BJ (cell line): ENCODE measurements at regions not wholly inside any gene's neighbourhood (a gene's known extent, or its start where the extent isn't known, plus 50 kb on each side); places are given as distances from the start of the nearest gene placed in this dataset.

ENCODE experiments used
- CTCF ChIA-PET: fragments of 350-600 bp; formaldehyde crosslinking; extraction: SDS; loops from one replicate; lab custom pipeline; 2021; ENCODE audit warnings: antibody characterized with exemption, inconsistent platforms; lab: Yijun Ruan, JAX
- POLR2A ChIA-PET: fragments of 300-600 bp; sonication (Branson Sonifier 250); formaldehyde crosslinking; extraction: SDS; loops from one replicate; lab custom pipeline; 2021; ENCODE audit warnings: antibody characterized with exemption; lab: Charles Lee
- DNase-seq: peaks from one replicate; pipeline ENCODE4 v3.0.0-alpha.2; 2011; ENCODE audit warnings: low read depth
- H3K27me3 ChIP-seq: 2 replicates; pipeline ENCODE4 v1.6.0; 2011; ENCODE audit warnings: low read length; ENCODE audit not compliant: control insufficient read depth, insufficient read depth
- H3K36me3 ChIP-seq: 2 replicates; pipeline ENCODE4 v1.5.1; 2011; ENCODE audit warnings: low read length; ENCODE audit not compliant: control insufficient read depth, insufficient read depth
- H3K4me3 ChIP-seq: 2 replicates; pipeline ENCODE4 v1.5.1; 2011; ENCODE audit warnings: low read depth, mild to moderate bottlenecking, control low read depth, low read length
- TF ChIP-seq, protein P1 (sequence below): IDR thresholded peaks from 2 replicates; pipeline ENCODE4 v1.5.1; 2011; ENCODE audit warnings: low read depth, mild to moderate bottlenecking, control low read depth, inconsistent platforms, low read length, moderate library complexity; ENCODE audit not compliant: insufficient read depth

DNA sequence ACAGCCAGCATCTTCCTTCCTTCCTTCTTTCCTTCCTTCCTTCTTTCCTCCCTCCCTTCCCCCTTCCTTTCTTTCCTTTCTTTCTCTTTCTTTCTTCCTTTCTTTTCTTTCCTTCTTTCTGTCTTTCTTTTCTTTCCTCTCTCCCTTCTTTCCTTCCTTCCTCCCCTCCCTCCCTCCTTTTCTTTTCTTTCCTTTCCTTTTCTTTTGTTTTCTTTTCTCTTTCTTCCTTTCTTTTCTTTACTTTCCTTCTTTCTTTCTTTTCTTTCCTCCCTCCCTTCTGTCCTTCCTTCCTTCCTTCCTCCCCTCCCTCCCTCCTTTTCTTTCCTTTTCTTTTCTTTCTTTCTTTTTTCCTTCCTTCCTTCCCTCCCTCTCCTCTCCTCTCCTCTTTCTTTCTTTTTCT lies 296.0 kb upstream of the LRRTM4 start:
- no peaks in the 10 kb centered on the region for H3K36me3 ChIP-seq
- ChIA-PET CTCF (interaction anchor here (1.1 kb wide), 1 partner anchor 12 kb away, joined by 3 read pairs; no protein-coding TSS in a partner anchor), POLR2A (no interaction called here)
- no peak for DNase-seq
- TF ChIP-seq, protein P1, sequence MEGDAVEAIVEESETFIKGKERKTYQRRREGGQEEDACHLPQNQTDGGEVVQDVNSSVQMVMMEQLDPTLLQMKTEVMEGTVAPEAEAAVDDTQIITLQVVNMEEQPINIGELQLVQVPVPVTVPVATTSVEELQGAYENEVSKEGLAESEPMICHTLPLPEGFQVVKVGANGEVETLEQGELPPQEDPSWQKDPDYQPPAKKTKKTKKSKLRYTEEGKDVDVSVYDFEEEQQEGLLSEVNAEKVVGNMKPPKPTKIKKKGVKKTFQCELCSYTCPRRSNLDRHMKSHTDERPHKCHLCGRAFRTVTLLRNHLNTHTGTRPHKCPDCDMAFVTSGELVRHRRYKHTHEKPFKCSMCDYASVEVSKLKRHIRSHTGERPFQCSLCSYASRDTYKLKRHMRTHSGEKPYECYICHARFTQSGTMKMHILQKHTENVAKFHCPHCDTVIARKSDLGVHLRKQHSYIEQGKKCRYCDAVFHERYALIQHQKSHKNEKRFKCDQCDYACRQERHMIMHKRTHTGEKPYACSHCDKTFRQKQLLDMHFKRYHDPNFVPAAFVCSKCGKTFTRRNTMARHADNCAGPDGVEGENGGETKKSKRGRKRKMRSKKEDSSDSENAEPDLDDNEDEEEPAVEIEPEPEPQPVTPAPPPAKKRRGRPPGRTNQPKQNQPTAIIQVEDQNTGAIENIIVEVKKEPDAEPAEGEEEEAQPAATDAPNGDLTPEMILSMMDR: no peak
- H3K4me3 ChIP-seq: no peak overlapping the region
- H3K27me3 ChIP-seq: no peaks in the 10 kb centered on the region

DNA sequence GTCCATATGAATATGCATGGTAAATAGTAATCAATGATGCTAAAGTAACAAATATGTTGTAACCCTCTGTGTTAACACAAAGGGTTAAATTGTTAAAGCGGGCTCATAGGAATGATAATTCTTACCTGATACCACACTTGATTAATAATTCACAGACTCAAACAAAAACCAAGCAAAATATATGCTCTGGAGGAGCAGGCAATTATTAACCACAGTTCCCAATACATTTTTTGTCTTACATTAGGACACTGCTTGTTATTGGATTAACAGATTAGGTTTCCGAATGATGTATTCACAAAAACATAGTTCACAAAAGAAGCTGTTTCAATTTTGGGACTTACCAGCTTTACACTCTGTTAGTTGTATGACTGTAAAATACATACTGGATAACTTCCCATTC lies 300.9 kb upstream of the LRRTM4 start:
- TF ChIP-seq, protein P1: no peak
- ChIA-PET POLR2A (no interaction called here), CTCF (no interaction called here)
- no peak for DNase-seq
- Histone ChIP-seq H3K27me3 (no peaks in the 10 kb centered on the region), H3K36me3 (no peaks in the 10 kb centered on the region), H3K4me3 (no peak overlapping the region)

DNA sequence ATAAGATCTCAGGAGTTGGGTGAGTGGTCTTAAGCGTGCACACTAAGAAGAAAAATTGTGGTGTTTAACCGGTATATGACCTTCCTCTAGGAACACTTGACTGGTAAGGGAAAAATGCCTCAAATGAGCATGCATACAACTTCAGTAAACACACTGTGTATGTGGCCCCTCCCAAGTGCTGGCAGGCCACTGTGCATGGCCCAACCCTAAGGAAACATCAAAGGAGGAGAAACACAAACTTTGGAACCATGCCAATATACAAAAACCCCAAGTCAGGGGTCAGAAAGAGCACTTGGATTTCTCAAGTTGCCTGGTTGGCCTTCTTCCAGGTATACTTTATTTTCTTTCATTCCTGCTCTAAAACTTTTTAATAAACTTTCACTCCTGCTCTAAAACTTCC lies 308.9 kb upstream of the LRRTM4 start:
- Histone ChIP-seq H3K27me3 (no peaks in the 10 kb centered on the region), H3K4me3 (no peak overlapping the region), H3K36me3 (no peaks in the 10 kb centered on the region)
- TF ChIP-seq, protein P1: no peak
- ChIA-PET POLR2A (no interaction called here), CTCF (no interaction called here)
- no peak for DNase-seq

DNA sequence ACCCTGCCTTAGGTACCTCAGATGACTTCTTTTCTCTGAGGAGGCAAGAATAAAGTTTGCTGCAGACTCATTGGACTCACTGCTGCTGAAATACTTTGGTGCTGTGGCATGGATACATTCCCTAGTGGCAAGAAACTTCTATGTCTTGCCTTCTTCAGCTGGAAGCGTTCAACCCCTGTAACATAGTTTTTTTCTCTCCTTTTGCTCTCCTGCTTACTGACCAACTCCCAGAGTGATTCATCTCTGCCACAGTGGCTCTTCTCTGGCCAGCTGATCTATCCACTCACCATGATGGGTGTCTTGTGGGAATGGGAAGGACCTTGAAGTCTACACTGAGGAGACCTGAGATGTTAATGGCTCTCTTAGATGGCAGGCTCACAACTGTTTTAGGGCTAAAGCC lies 309.3 kb upstream of the LRRTM4 start:
- H3K27me3 ChIP-seq: no peaks in the 10 kb centered on the region
- ChIA-PET POLR2A (no interaction called here), CTCF (no interaction called here)
- H3K4me3 ChIP-seq: no peak overlapping the region
- TF ChIP-seq, protein P1: no peak
- DNase-seq: no peak
- H3K36me3 ChIP-seq: no peaks in the 10 kb centered on the region

DNA sequence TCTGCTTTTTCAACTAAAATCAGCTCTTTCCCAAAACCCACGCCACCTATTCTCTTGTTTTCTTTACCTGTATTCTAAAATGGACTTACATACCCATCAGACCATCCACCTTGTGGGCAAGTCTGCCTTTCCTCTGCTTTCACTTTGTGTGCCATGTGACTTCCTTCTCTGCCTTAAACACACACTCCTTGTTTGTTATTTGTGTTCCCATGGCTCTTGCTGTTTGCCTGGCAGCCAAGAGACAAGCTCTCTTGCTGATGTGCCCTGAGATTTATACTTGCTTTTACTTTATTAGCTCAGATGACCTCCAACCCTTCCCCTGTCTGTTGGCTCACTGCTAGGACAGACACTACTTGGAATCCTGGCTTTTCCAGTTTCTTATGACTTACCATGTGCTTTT lies 309.7 kb upstream of the LRRTM4 start:
- ChIA-PET POLR2A (no interaction called here), CTCF (no interaction called here)
- Histone ChIP-seq H3K36me3 (no peaks in the 10 kb centered on the region), H3K4me3 (no peak overlapping the region), H3K27me3 (no peaks in the 10 kb centered on the region)
- no peak for DNase-seq
- TF ChIP-seq, protein P1: no peak
